ENCODE measurements at regions not wholly inside any gene's neighbourhood (a gene's known extent, or its start where the extent isn't known, plus 50 kb on each side); places are given as distances from the start of the nearest gene placed in this dataset.

DNA sequence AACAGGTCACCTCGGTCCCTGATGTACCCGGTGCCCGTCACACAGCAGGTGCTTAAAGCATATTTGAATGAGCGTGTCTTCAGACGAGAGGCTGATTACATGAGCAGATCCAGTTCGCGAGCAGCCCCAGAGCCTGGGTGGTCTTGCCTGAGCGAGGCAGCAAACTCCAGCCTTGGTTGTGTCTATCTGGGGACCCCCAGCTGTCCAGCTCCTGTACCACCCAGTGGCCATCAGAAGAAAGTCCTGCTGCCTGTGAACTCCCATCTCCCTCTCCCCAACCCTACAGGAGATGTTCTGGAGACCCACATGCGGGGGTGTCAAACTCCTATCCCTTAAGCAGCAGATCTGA, 174.2 kb downstream of the PHETA1 start:
- Histone ChIP-seq H3K9ac (ENCODE audit: low read length) (no peak overlapping the region), H3K27me3 (ENCODE audit: control insufficient read depth, insufficient read depth, low read length) (no peaks in the 10 kb centered on the region), H3K4me1 (ENCODE audit: control insufficient read depth, insufficient read depth, low read length) (peaks cover 6% of the 10 kb centered on the region; the same call in 1 of the 2 replicates), H3K27ac (ENCODE audit: low read depth, low read length) (no peak overlapping the region), H3K4me3 (ENCODE audit: low read depth, low read length) (no peak overlapping the region), H3K36me3 (ENCODE audit: control insufficient read depth, insufficient read depth, low read length) (no peaks in the 10 kb centered on the region), H3K9me3 (ENCODE audit: control insufficient read depth, insufficient read depth, low read depth, low read length) (no peaks in the 10 kb centered on the region)

DNA sequence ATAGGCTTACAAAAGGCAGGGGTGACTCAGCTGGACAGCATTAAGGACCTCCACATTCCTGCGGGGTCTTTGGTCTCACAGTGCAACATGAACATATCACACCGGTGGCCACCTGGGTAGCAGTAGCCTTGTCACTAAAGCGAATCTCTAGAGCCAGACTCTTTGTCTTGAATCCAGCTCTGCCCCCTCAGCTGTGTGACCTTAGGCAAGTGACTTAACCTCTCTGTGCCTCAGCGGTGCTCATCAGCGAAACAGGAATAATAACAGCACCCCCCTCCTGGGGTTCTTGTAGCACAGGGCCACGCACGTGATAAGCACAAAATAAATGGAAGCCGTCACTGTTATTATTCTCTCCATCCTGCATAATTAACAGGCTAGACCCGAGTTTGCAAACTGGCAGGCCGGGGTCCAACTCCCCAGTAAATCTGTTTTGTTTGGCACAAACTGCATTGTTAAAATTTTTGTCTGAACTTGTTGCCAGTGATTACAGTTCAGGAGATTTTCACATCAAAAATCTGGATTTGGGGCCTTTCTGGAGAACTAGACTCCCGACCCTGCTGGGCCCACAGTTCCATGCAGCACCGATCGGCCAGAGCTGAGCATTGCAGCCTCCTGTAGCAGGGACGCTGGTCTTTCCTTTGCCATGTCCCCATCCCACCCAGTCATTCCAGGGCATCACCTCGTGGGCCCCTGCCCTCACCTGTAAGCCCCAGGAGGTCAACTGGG, 174.8 kb downstream of the PHETA1 start:
- H3K9ac ChIP-seq (ENCODE audit: low read length): no peak overlapping the region
- no peaks in the 10 kb centered on the region for H3K27me3 ChIP-seq (ENCODE audit: control insufficient read depth, insufficient read depth, low read length)
- H3K9me3 ChIP-seq (ENCODE audit: control insufficient read depth, insufficient read depth, low read depth, low read length): no peaks in the 10 kb centered on the region
- H3K4me1 ChIP-seq (ENCODE audit: control insufficient read depth, insufficient read depth, low read length): peaks cover 6% of the 10 kb centered on the region; the same call in 1 of the 2 replicates
- H3K27ac ChIP-seq (ENCODE audit: low read depth, low read length): no peak overlapping the region
- H3K36me3 ChIP-seq (ENCODE audit: control insufficient read depth, insufficient read depth, low read length): no peaks in the 10 kb centered on the region
- H3K4me3 ChIP-seq (ENCODE audit: low read depth, low read length): no peak overlapping the region

DNA sequence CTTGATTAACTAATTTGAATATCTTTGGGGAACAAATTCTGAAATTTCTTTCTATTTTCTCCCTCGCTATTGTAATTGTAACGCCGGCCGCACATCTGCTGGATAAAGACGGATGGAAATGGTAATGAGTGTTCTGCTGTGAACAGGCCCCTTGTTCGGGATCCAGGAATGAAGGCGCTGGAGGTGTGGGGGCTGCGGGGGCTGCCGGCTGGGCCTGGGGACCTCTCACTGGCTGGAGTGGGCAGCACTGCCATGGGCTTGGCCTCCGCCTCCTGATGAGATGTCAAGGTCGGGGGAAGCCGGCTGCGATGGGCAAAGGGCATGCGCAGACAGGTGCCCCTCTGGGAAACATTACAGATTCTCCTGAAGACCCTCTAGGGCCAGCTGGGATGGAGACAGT, 175.4 kb downstream of the PHETA1 start:
- Histone ChIP-seq H3K4me3 (ENCODE audit: low read depth, low read length) (no peak overlapping the region), H3K36me3 (ENCODE audit: control insufficient read depth, insufficient read depth, low read length) (no peaks in the 10 kb centered on the region), H3K4me1 (ENCODE audit: control insufficient read depth, insufficient read depth, low read length) (peaks cover 6% of the 10 kb centered on the region; the same call in 1 of the 2 replicates), H3K9me3 (ENCODE audit: control insufficient read depth, insufficient read depth, low read depth, low read length) (no peaks in the 10 kb centered on the region), H3K27ac (ENCODE audit: low read depth, low read length) (no peak overlapping the region), H3K27me3 (ENCODE audit: control insufficient read depth, insufficient read depth, low read length) (no peaks in the 10 kb centered on the region), H3K9ac (ENCODE audit: low read length) (no peak overlapping the region)

DNA sequence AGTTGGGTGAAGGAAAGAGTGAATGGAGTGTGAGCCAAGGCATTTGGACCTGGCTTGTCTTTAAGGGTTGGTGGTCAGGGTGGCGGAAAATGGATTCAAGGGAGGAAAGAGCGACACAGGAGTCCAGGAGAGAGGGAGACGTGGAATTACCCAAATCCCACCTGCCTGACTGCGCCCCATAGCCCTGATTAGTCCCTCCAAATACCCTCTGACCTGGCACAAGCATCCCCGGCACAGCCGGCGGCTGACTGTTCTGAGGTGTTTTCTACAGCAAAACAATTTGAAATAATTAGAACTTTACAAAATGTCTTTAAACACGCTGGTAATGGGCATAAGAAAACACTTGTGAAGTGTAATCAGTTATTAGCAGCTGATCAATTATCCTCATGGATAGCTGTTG, 175.8 kb downstream of the PHETA1 start:
- no peak overlapping the region for H3K9ac ChIP-seq (ENCODE audit: low read length)
- H3K9me3 ChIP-seq (ENCODE audit: control insufficient read depth, insufficient read depth, low read depth, low read length): no peaks in the 10 kb centered on the region
- no peak overlapping the region for H3K27ac ChIP-seq (ENCODE audit: low read depth, low read length)
- peaks cover 6% of the 10 kb centered on the region; the same call in 1 of the 2 replicates for H3K4me1 ChIP-seq (ENCODE audit: control insufficient read depth, insufficient read depth, low read length)
- H3K4me3 ChIP-seq (ENCODE audit: low read depth, low read length): no peak overlapping the region
- no peaks in the 10 kb centered on the region for H3K27me3 ChIP-seq (ENCODE audit: control insufficient read depth, insufficient read depth, low read length)
- H3K36me3 ChIP-seq (ENCODE audit: control insufficient read depth, insufficient read depth, low read length): no peaks in the 10 kb centered on the region

DNA sequence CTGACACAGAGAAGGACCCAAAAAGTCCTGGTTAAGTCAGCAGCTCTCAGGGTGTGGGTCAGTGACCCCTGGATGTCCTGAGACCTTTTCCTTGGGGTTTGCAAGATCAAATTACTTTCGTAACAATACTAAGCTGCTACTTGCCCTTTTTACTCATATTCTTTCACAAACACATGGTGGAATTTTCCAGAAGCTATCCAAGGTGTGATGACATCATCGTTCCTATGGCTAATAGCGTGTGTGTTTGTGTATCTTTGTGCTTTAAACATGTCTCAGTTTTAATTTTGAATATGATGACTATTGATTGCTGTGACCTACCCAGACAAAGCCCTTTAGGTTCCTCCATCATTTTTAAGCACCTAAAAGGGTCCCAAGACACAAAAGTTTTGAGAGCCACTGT, 176.2 kb downstream of the PHETA1 start:
- no peak overlapping the region for H3K9ac ChIP-seq (ENCODE audit: low read length)
- no peaks in the 10 kb centered on the region for H3K27me3 ChIP-seq (ENCODE audit: control insufficient read depth, insufficient read depth, low read length)
- peaks cover 6% of the 10 kb centered on the region; the same call in 1 of the 2 replicates for H3K4me1 ChIP-seq (ENCODE audit: control insufficient read depth, insufficient read depth, low read length)
- no peaks in the 10 kb centered on the region for H3K9me3 ChIP-seq (ENCODE audit: control insufficient read depth, insufficient read depth, low read depth, low read length)
- no peak overlapping the region for H3K4me3 ChIP-seq (ENCODE audit: low read depth, low read length)
- no peak overlapping the region for H3K27ac ChIP-seq (ENCODE audit: low read depth, low read length)
- H3K36me3 ChIP-seq (ENCODE audit: control insufficient read depth, insufficient read depth, low read length): no peaks in the 10 kb centered on the region

DNA sequence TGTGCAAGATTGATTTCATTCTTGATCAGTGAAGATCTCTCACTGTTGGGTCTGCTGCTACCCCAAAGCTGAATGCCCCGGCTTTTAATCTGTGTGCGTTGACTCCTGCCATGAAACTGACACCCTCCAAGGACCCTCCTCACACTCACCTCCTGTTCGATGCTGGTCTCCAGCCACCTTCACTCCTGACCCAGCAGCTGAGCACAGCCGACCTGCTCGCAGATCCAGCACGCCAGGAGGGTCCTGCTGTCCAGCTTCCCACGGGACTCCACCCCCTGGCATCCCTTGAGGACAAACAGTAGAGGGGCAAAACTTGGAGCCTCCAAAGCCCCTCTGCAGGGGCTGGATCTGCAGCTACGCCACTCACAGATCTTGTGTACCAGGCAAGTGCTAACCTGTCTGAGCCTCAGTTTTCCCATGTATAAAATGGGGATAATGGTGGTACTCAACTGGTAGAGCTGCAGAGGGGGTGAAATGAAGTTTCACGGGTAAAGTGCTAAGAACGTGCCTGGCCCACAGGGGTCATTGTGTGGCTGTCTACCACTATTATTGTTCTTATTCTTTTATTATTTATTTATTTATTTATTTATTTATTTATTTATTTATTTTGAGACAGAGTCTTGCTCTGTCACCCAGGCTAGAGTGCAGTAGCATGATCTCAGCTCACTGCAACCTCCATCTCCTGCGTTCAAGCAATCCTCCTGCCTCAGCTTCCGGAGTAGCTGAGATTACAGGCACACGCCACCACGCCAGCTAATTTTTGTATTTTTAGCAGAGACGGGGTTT, 178.0 kb downstream of the PHETA1 start:
- H3K9ac ChIP-seq (ENCODE audit: low read length): no peak overlapping the region
- H3K27me3 ChIP-seq (ENCODE audit: control insufficient read depth, insufficient read depth, low read length): no peaks in the 10 kb centered on the region
- H3K9me3 ChIP-seq (ENCODE audit: control insufficient read depth, insufficient read depth, low read depth, low read length): no peaks in the 10 kb centered on the region
- no peak overlapping the region for H3K4me3 ChIP-seq (ENCODE audit: low read depth, low read length)
- no peaks in the 10 kb centered on the region for H3K36me3 ChIP-seq (ENCODE audit: control insufficient read depth, insufficient read depth, low read length)
- no peak overlapping the region for H3K27ac ChIP-seq (ENCODE audit: low read depth, low read length)
- peaks cover 6% of the 10 kb centered on the region; the same call in 1 of the 2 replicates for H3K4me1 ChIP-seq (ENCODE audit: control insufficient read depth, insufficient read depth, low read length)

DNA sequence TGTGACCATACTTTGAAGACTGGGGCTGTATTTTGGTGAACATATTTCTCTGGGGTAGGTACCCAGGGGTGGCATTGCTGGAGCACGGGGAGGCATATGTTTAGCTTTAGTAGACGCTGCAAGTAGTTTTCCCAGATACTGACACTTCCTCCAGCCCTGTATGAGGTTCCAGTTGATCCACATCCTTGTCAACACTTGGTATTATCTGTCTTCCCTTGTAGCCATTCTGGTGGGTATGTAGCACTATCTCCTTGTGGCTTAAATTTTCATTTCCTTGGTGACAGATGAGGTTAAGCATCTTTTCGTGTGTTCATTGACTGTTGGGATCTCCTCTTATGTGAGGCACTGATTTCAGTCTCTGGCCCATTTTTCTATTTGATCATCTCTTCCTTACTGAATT, 179.1 kb downstream of the PHETA1 start:
- no peaks in the 10 kb centered on the region for H3K36me3 ChIP-seq (ENCODE audit: control insufficient read depth, insufficient read depth, low read length)
- no peak overlapping the region for H3K27ac ChIP-seq (ENCODE audit: low read depth, low read length)
- H3K9me3 ChIP-seq (ENCODE audit: control insufficient read depth, insufficient read depth, low read depth, low read length): no peaks in the 10 kb centered on the region
- peaks cover 6% of the 10 kb centered on the region; the same call in 1 of the 2 replicates for H3K4me1 ChIP-seq (ENCODE audit: control insufficient read depth, insufficient read depth, low read length)
- no peak overlapping the region for H3K9ac ChIP-seq (ENCODE audit: low read length)
- no peaks in the 10 kb centered on the region for H3K27me3 ChIP-seq (ENCODE audit: control insufficient read depth, insufficient read depth, low read length)
- no peak overlapping the region for H3K4me3 ChIP-seq (ENCODE audit: low read depth, low read length)

DNA sequence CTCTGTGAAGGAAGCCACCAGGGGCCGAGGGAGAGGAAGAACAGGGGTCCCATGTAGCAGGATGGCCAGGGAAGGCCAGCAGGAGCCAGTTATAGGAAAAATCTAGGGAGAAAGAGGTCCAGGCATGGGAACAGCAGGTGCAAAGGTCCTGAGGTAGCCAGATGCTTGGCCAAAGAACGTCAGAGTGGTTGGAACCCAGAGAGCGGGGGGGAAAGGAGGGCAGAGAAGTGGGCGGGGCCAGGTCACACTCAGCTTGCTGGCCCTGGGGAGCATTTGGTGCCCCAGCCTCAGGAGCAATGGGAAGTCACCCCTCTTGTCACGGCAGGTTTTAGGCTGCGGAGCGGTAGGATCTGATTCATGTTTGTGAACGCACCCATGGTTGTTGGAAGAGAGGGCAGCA, 180.5 kb downstream of the PHETA1 start:
- Histone ChIP-seq H3K4me1 (ENCODE audit: control insufficient read depth, insufficient read depth, low read length) (peaks cover under 1% of the 10 kb centered on the region; the same call in 1 of the 2 replicates), H3K9me3 (ENCODE audit: control insufficient read depth, insufficient read depth, low read depth, low read length) (no peaks in the 10 kb centered on the region), H3K27me3 (ENCODE audit: control insufficient read depth, insufficient read depth, low read length) (no peaks in the 10 kb centered on the region), H3K4me3 (ENCODE audit: low read depth, low read length) (no peak overlapping the region), H3K9ac (ENCODE audit: low read length) (no peak overlapping the region), H3K27ac (ENCODE audit: low read depth, low read length) (no peak overlapping the region), H3K36me3 (ENCODE audit: control insufficient read depth, insufficient read depth, low read length) (no peaks in the 10 kb centered on the region)

DNA sequence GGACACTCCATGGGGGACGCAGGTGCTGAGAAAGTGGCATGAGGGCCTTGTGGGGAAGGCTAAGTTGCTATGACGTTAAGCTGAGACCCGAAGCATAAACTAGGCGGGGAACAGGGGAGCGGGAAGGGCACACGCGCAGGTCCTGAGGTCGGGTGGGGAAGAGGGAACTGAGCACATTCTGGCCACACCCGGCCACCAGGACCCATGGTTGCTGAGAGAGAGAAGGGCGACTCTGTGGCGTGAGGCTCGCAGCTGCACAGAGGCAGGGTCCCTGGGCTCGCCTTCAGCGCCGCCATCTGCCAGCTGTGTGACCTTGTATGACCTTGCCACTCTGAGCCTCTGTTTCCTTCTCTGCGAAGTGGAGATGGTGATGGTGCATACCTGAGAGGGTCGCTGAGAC, 182.5 kb downstream of the PHETA1 start:
- Histone ChIP-seq H3K27ac (ENCODE audit: low read depth, low read length) (no peak overlapping the region; the same call in 1 of the 2 replicates), H3K4me3 (ENCODE audit: low read depth, low read length) (no peak overlapping the region)

DNA sequence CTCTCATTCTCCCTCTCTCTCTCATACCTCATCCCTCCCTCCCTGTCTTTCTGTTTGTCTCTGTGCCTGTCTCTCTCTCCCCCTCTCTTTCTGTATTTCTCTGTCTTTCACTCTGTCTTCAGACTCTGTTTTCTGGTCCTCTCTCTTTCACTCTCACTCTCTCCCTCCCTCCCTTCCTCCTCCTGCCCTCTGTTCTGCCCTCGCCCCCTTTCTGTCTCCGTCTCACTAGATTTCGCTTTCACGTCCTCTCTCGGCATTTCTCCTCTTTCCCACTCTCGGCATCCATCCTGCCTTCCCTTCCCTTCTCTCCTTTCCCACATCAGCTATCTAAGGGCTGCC, 183.0 kb downstream of the PHETA1 start:
- no peaks in the 10 kb centered on the region for H3K4me1 ChIP-seq (ENCODE audit: control insufficient read depth, insufficient read depth, low read length)
- no peak overlapping the region for H3K9ac ChIP-seq (ENCODE audit: low read length)
- H3K36me3 ChIP-seq (ENCODE audit: control insufficient read depth, insufficient read depth, low read length): no peaks in the 10 kb centered on the region
- no peaks in the 10 kb centered on the region for H3K9me3 ChIP-seq (ENCODE audit: control insufficient read depth, insufficient read depth, low read depth, low read length)
- no peak overlapping the region for H3K27ac ChIP-seq (ENCODE audit: low read depth, low read length)
- H3K4me3 ChIP-seq (ENCODE audit: low read depth, low read length): no peak overlapping the region
- no peaks in the 10 kb centered on the region for H3K27me3 ChIP-seq (ENCODE audit: control insufficient read depth, insufficient read depth, low read length)

More for the DNA sequence above, 182.5 kb downstream of the PHETA1 start:
- H3K9me3 ChIP-seq (ENCODE audit: control insufficient read depth, insufficient read depth, low read depth, low read length): no peaks in the 10 kb centered on the region
- H3K9ac ChIP-seq (ENCODE audit: low read length): no peak overlapping the region
- H3K36me3 ChIP-seq (ENCODE audit: control insufficient read depth, insufficient read depth, low read length): no peaks in the 10 kb centered on the region
- no peaks in the 10 kb centered on the region for H3K27me3 ChIP-seq (ENCODE audit: control insufficient read depth, insufficient read depth, low read length)
- no peaks in the 10 kb centered on the region for H3K4me1 ChIP-seq (ENCODE audit: control insufficient read depth, insufficient read depth, low read length)

DNA sequence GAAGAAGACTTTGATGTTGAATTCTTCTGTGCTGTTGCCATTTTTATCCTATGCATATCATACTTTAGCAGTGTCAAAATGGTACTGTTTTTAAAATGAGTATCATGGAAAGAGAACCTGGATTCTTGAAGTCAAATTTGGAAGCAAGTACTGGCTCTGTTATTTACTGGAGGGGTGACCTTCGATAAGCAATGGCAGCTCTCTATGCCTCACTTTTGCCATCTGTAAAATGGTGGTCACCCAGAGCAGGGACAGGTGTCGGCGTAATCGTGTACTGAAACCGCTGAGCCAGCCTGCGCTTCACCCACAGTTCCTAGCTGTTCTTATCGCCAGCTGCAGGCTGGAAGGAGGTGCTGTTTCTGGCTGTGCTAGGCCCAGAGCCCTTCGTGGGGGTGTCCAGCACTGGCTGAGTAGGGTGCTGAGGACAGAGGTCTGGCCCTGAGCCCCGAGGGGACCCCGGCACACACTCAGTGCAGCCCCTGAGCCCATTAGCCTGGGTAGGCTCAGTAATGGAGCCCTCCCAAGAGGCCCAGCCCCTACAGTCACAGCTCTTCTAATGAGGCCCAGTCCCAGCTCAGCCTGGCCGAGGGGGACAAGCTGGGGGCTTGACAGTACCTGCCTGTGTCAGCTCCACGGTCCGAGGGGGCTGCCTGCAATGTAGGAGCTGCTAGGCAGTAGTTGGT, 183.5 kb downstream of the PHETA1 start:
- Histone ChIP-seq H3K9ac (ENCODE audit: low read length) (no peak overlapping the region), H3K27ac (ENCODE audit: low read depth, low read length) (no peak overlapping the region), H3K9me3 (ENCODE audit: control insufficient read depth, insufficient read depth, low read depth, low read length) (no peaks in the 10 kb centered on the region), H3K4me3 (ENCODE audit: low read depth, low read length) (no peak overlapping the region), H3K36me3 (ENCODE audit: control insufficient read depth, insufficient read depth, low read length) (no peaks in the 10 kb centered on the region), H3K4me1 (ENCODE audit: control insufficient read depth, insufficient read depth, low read length) (no peaks in the 10 kb centered on the region), H3K27me3 (ENCODE audit: control insufficient read depth, insufficient read depth, low read length) (no peaks in the 10 kb centered on the region)

Measured in HUES6 (cell line).